Omental fat pad (tissue), 3 donors: ENCODE measurements at regions not wholly inside any gene's neighbourhood (a gene's known extent, or its start where the extent isn't known, plus 50 kb on each side); places are given as distances from the start of the nearest gene placed in this dataset.
"Not testable (repeated sequence)": the region's sequence is repeated elsewhere in the genome, so short reads cannot be mapped to it uniquely, and the experiment has no call there.

ENCODE experiments used
- ATAC-seq: fragments of 150-250 bp; one replicate; pipeline ENCODE4 v1.9.1; 2016; ENCODE audit warnings: mild to moderate bottlenecking, moderate library complexity; ENCODE audit not compliant: low FRiP score
- DNase-seq: peaks from one replicate; pipeline ENCODE4 v3.0.0-alpha.2; 2019; ENCODE audit warnings: low spot score
- TF ChIP-seq, protein P1 (sequence below), 3 donors: fragments of 450-650 bp; IDR thresholded peaks; one replicate each; pipeline ENCODE4 v1.5.1; 2016 to 2017; ENCODE audit warnings: antibody characterized with exemption in 3 of 3, mild to moderate bottlenecking in 3 of 3, moderate library complexity in 2 of 3

DNA sequence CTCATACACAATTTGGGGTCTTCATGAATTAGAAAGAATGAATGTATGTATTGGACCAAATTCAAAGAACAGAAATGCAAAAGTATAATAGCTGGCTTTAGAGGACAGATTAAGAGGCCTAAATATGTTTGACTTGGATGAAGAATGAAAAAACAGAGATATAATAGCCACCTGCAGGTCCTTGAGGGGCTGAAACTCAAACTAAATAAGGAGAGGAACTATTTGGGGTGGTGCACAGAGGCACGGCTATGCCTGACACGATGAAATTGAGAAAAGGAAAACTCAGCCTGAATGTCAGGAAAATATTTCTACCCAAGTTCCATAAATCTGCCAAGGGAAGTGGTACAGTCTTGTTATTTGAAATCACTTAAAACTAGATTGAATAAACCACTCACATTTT is 222.9 kb upstream of the DDHD1 start:
- TF ChIP-seq, protein P1, sequence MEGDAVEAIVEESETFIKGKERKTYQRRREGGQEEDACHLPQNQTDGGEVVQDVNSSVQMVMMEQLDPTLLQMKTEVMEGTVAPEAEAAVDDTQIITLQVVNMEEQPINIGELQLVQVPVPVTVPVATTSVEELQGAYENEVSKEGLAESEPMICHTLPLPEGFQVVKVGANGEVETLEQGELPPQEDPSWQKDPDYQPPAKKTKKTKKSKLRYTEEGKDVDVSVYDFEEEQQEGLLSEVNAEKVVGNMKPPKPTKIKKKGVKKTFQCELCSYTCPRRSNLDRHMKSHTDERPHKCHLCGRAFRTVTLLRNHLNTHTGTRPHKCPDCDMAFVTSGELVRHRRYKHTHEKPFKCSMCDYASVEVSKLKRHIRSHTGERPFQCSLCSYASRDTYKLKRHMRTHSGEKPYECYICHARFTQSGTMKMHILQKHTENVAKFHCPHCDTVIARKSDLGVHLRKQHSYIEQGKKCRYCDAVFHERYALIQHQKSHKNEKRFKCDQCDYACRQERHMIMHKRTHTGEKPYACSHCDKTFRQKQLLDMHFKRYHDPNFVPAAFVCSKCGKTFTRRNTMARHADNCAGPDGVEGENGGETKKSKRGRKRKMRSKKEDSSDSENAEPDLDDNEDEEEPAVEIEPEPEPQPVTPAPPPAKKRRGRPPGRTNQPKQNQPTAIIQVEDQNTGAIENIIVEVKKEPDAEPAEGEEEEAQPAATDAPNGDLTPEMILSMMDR (IDR thresholded peaks at IDR 0.05), result no peak
- ATAC-seq, result no peak
- DNase-seq, result no peak

DNA sequence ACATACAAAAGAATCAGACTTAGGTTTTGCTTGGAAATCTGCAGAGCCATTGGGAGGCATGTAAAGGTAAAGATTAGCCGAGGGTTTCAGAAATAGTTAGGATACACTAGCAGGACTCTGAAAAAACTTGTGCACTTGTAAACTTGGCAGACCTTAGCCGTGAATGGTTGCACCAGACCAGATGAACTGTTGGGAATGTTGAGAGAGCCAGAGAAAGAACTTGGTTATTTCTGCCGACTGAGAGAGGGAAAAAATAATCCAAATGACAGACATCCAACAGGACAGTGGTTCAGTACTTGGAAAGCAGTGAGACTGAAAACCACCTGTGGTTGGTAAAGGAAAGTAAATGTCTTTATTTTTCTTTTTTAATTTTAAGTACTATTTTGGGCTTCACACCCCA is 222.5 kb upstream of the DDHD1 start:
- TF ChIP-seq, protein P1 (IDR thresholded peaks at IDR 0.05), result no peak
- DNase-seq (no peak), ATAC-seq (no peak)

DNA sequence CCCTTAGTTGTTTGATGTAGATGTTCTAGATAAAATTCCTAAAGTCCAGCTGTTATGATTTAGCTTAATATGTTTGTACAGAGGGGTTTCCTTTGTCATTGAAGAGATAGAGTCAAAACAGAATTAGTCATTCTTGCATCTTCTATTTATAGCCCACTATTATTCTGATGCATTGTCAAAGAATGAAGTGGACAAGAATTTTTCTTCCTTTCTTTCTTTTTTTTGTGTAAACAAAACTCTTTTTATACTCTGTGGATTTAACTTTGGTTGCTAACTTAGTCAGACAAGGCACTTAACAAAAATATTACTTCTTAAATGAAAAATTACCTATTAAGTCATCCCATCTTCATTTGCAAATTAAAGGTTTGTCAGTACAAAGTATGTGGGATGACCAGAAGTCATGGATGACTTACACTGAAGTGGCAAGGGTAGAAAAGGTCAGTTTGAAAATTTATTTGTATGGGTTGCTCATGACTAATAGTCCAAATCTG is 215.6 kb upstream of the DDHD1 start:
- no peak for DNase-seq
- peak; percentile 48 for ATAC-seq
- TF ChIP-seq, protein P1 (IDR thresholded peaks at IDR 0.05), result no peak

DNA sequence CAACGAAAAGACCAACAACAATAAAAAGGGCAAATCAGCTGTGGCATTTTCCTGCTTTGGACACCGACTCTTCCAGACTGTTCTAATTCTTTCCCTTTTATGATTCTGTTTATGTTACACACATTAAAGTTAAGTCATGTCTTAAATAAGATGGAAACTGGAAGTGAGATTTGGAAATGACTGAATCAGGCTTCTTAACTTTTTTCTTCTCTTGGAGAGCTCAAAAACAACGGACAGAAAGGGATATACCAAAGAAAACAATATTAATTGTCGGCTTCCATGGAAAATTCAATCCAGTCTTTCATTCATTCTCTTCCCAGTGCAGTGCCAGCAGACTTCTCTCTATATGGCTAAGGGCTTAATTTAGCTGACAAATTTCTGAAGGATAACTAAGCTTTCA is 214.9 kb upstream of the DDHD1 start:
- ATAC-seq (no peak), DNase-seq (no peak)

DNA sequence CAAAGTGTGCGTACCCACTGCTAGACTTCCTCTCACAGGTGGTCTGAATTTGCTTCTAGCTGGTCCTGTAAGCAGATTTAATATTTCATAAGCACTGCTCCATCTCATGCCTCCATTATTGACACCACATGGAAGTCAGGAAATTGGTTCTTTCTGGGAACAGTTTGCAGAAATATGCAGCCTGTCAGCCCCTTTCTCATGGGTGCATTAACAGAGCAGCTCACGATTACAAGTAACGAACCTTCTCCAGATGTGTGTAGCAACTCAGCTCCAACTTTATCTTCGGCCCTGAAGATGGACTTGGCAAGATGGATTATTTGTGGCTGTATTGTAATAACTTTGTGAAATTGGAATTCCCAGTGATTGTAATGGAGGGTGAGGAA is 214.5 kb upstream of the DDHD1 start:
- no peak for ATAC-seq
- TF ChIP-seq, protein P1 (IDR thresholded peaks at IDR 0.05), result no peak

More for the DNA sequence above, 214.9 kb upstream of the DDHD1 start:
- TF ChIP-seq, protein P1 (IDR thresholded peaks at IDR 0.05), result no peak

DNA sequence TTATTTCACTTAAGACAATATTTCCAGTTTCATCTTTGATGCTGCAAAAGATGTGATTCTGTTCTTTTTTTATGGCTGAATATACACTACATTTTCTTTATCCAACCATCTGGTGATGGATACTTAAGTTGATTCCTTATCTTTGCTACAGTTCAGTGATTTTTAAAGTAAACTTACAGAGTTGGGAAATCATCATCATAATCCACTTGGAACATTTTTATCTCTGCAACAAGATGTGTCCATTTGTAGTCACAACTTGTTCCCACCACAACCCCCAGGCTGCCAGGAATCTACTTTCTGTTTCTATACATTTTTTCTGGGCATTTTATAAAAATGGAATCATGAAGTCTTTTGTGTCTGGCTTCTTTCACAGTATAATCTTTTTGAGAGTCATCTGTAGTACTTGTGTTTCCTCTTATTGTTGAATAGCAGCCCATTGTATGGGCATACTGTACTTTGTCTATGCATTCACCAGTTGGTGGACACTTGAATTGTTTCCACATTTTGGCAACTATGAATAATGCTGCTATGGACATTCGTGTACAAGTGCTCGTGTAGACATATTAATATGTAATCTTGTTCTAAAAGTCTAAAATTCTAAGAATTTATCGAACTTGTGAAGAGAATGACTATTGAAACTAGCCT is 212.5 kb upstream of the DDHD1 start:
- ATAC-seq, result no peak
- TF ChIP-seq, protein P1 (IDR thresholded peaks at IDR 0.05), result no peak
- no peak for DNase-seq

More for the DNA sequence above, 214.5 kb upstream of the DDHD1 start:
- no peak for DNase-seq

DNA sequence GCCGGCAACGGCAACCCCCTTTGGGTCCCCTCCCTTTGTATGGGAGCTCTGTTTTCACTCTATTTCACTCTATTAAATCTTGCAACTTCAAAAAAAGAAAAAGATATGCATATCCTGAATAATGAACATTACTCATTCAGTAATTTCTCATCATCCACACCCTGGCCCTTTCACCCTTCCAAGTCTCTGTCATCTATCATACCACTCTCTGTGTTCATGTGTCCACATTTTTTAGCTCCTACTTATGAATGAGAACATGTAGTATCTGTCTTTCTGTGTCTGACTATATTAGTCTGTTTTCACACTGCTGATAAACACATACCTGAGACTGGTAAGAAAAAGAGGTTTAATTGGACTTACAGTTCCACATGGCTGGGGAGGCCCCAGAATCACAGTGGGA is 209.8 kb upstream of the DDHD1 start:
- not testable (repeated sequence) for DNase-seq, ATAC-seq
